Lower lobe of right lung (tissue), 2 donors: ENCODE measurements at regions not wholly inside any gene's neighbourhood (a gene's known extent, or its start where the extent isn't known, plus 50 kb on each side); places are given as distances from the start of the nearest gene placed in this dataset.

Source experiments
- ATAC-seq, 2 donors: fragments of 200-7000 bp; cut with Tn5 transposase; one replicate each; pipeline ENCODE4 v1.9.1; 2020 to 2022; ENCODE audit warnings: mild to moderate bottlenecking in 2 of 2, moderate library complexity in 2 of 2
- DNase-seq: peaks from one replicate; pipeline ENCODE4 v3.0.0-alpha.2; 2020
- H3K27ac ChIP-seq: fragments of 200-600 bp; one replicate; pipeline ENCODE4 v1.8.0; 2022
- H3K27me3 ChIP-seq: fragments of 200-600 bp; one replicate; pipeline ENCODE4 v1.8.0; 2022; ENCODE audit warnings: low read depth
- H3K36me3 ChIP-seq: fragments of 200-600 bp; one replicate; pipeline ENCODE4 v1.8.0; 2022; ENCODE audit warnings: mild to moderate bottlenecking
- H3K4me1 ChIP-seq: fragments of 200-600 bp; one replicate; pipeline ENCODE4 v1.8.0; 2022
- H3K4me3 ChIP-seq: fragments of 200-600 bp; one replicate; pipeline ENCODE4 v1.8.0; 2022; ENCODE audit warnings: mild to moderate bottlenecking
- H3K9me3 ChIP-seq: fragments of 200-600 bp; one replicate; pipeline ENCODE4 v1.8.0; 2022
- CTCF ChIP-seq: fragments of 200-600 bp; IDR thresholded peaks from one replicate; pipeline ENCODE4 v1.8.0; 2022; ENCODE audit warnings: antibody characterized with exemption, mild to moderate bottlenecking
- intact Hi-C: fragments of 100-400 bp; cut with DNase I; formaldehyde crosslinking; loops from one replicate; pipeline ENCODE4 v1.11.0; 2022
- donor health status: DM: no; HTN: yes; CAD: no; lungs with severe emphysema.

- Histone ChIP-seq H3K27me3 (no peaks in the 10 kb centered on the region), H3K9me3 (no peaks in the 10 kb centered on the region), H3K36me3 (no peaks in the 10 kb centered on the region), H3K4me3 (no peak overlapping the region), H3K4me1 (peaks cover 11% of the 10 kb centered on the region), H3K27ac (no peak overlapping the region)
- no peak for TF ChIP-seq CTCF
- intact Hi-C loops = no loop called here
- DNase-seq (no peak), ATAC-seq (no peak)
These were observed 161.5 kb upstream of the PRKCQ start for GRCh38 chr10:6741541-6741941.

DNA sequence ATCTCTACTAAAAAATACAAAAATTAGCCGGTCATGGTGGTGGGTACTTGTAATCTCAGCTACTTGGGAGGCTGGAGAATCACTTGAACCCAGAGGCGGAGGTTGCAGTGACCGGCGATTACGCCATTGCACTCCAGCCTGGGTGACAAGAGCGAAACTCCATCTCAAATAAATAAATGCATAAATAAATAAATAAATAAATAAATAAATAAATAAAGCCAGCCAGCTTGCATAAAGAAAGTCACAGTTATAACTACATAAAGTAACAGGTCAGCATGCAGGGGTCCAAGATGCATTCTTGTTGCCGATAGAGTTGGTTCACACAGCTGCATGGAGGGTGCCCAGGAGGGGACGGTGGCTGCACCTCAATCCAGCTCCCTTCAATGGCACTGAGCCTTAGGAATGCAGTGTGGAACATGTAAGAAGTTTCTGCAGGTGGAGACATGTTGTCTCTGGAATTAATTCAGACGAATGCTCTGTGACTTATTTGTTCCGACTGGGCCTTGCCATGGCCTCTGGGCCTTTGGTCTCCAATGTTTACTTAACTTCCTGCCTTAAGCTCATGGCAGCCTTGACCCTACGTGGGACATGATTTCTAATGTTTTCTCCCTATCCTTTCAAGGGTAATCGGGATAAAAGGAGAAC lies 159.6 kb upstream of the PRKCQ start:
- H3K27me3 ChIP-seq = peaks cover under 1% of the 10 kb centered on the region
- TF ChIP-seq CTCF = no peak
- ATAC-seq = no peak
- no peaks in the 10 kb centered on the region for H3K36me3 ChIP-seq
- intact Hi-C loops = no loop called here
- no peaks in the 10 kb centered on the region for H3K9me3 ChIP-seq
- H3K4me3 ChIP-seq = no peak overlapping the region
- H3K27ac ChIP-seq = no peak overlapping the region
- no peak for DNase-seq
- peaks cover 11% of the 10 kb centered on the region for H3K4me1 ChIP-seq

DNA sequence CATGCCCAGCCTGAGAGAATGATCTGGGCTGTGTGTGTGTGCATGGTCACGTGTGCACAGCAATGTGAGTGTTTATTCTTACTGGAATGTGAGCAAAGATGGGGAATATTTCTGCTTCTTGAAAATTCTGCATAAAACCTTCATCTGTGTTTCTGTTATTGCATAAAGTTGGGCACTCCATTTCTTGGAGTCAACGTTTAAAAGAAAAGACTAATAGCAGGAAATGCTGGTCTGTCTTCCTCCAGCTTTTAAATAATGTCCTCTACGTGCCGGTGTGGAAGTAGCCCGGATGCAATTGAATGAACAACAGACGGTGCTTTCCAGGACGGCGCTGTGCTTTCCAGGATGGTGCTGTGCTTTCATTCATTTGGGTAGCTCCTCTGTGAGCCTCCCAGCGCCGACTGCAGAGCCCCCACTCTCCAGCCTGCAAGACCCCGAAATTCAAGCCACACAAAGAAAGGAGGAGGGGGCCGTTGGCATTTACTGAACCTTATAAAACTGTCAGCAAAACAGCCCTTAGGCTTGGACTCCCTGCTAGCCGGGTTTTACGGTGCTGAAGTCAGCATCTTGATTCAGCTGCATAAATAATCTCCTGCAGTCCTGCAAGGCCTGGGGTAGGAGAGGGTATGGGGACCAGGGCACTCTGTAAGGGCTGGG lies 158.2 kb upstream of the PRKCQ start:
- Histone ChIP-seq H3K4me1 (peaks cover 11% of the 10 kb centered on the region), H3K36me3 (no peaks in the 10 kb centered on the region), H3K9me3 (no peaks in the 10 kb centered on the region), H3K4me3 (no peak overlapping the region), H3K27me3 (peaks cover 3% of the 10 kb centered on the region), H3K27ac (no peak overlapping the region)
- TF ChIP-seq CTCF = no peak
- peak; percentile 41 to 55 for ATAC-seq
- intact Hi-C loops = no loop called here
- DNase-seq = no peak

GRCh38 chr10:6737758-6738111 lies 157.7 kb upstream of the PRKCQ start:
- ATAC-seq = no peak
- intact Hi-C loops = no loop called here
- Histone ChIP-seq H3K9me3 (no peaks in the 10 kb centered on the region), H3K27me3 (peaks cover 3% of the 10 kb centered on the region), H3K4me3 (no peak overlapping the region), H3K27ac (no peak overlapping the region), H3K4me1 (peaks cover 11% of the 10 kb centered on the region), H3K36me3 (no peaks in the 10 kb centered on the region)
- DNase-seq = no peak
- no peak for TF ChIP-seq CTCF

DNA sequence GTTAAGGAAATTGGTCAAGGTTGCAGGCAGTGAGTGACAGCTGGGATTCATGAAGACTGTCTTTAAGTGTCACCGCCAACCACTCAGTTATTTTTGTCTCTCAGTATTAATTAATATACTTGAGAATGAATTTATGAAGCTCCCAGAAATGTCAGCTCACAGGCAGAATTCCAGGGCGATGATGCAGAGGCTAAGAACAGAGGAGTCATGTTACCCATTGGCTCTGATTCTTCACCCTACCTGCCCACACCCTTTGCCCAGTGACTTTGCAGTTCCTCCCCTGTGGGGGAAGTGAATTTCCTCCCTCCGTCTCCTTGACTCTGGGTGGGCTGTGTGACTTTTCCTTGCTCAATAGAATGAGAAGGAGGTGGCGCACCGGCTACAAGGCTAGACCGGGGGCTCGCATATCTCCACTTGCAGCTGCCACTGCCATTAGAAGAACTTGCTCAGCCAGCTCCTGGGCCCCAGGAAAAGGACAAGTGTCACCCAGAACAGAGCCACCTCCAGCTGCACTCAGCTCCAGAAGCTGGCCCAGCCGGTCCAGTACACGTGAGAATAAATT lies 157.1 kb upstream of the PRKCQ start:
- TF ChIP-seq CTCF = no peak
- no peak overlapping the region for H3K27ac ChIP-seq
- H3K36me3 ChIP-seq = no peaks in the 10 kb centered on the region
- peak in 1 of 2 donors; percentile 56 for ATAC-seq
- peaks cover 3% of the 10 kb centered on the region for H3K27me3 ChIP-seq
- no peak for DNase-seq
- no peak overlapping the region for H3K4me3 ChIP-seq
- H3K4me1 ChIP-seq = peaks cover 11% of the 10 kb centered on the region
- H3K9me3 ChIP-seq = no peaks in the 10 kb centered on the region
- intact Hi-C loops = no loop called here
